DMS 273 treated with DMSO at 0.1 percent for 48 hours (cell line): ENCODE measurements at regions not wholly inside any gene's neighbourhood (a gene's known extent, or its start where the extent isn't known, plus 50 kb on each side); places are given as distances from the start of the nearest gene placed in this dataset.

Source experiments
- DNase-seq: peaks from one replicate; lab custom pipeline; 2025; lab: John Stamatoyannopoulos, UW

- DNase-seq: no peak
Measured at GRCh38 chr15:94683902-94684301, 452.5 kb downstream of the MCTP2 start.

- no peak for DNase-seq
Measured at GRCh38 chr15:94691169-94691568, 459.8 kb downstream of the MCTP2 start.

- DNase-seq: no peak
Measured at GRCh38 chr15:94692710-94693109, 461.3 kb downstream of the MCTP2 start.

- no peak for DNase-seq
Measured at GRCh38 chr15:94700211-94700610, 468.9 kb downstream of the MCTP2 start.

- no peak for DNase-seq
Measured at GRCh38 chr15:94701281-94701985, 470.1 kb downstream of the MCTP2 start.

- DNase-seq: no peak
Measured at GRCh38 chr15:94703596-94703995, 472.2 kb downstream of the MCTP2 start.

- DNase-seq: no peak
Measured at GRCh38 chr15:94704421-94704820, 473.1 kb downstream of the MCTP2 start.

GRCh38 chr15:94704946-94705345 lies 473.6 kb downstream of the MCTP2 start:
- DNase-seq: no peak

GRCh38 chr15:94709319-94709718 lies 478.0 kb downstream of the MCTP2 start:
- DNase-seq: no peak

- DNase-seq: no peak
Measured at GRCh38 chr15:94722024-94722636, 490.8 kb downstream of the MCTP2 start.

- DNase-seq: no peak
Measured at GRCh38 chr15:94723801-94724200, 492.4 kb downstream of the MCTP2 start.

GRCh38 chr15:94731286-94731685 lies 499.9 kb downstream of the MCTP2 start:
- DNase-seq: no peak

- DNase-seq: no peak
Measured at GRCh38 chr15:94734460-94734859, 503.1 kb downstream of the MCTP2 start.

GRCh38 chr15:94736236-94736635 lies 504.9 kb downstream of the MCTP2 start:
- DNase-seq: no peak

GRCh38 chr15:94739639-94740038 lies 508.3 kb downstream of the MCTP2 start:
- no peak for DNase-seq

- DNase-seq: no peak
Measured at GRCh38 chr15:94740469-94740868, 509.1 kb downstream of the MCTP2 start.

GRCh38 chr15:94743668-94744067 lies 512.3 kb downstream of the MCTP2 start:
- no peak for DNase-seq

- no peak for DNase-seq
Measured at GRCh38 chr15:94744080-94744793, 512.9 kb downstream of the MCTP2 start.

GRCh38 chr15:94745371-94745770 lies 514.0 kb downstream of the MCTP2 start:
- DNase-seq: no peak

- no peak for DNase-seq
Measured at GRCh38 chr15:94747510-94747909, 516.1 kb downstream of the MCTP2 start.

- DNase-seq: no peak
Measured at GRCh38 chr15:94749811-94750617, 518.7 kb downstream of the MCTP2 start.

- DNase-seq: no peak
Measured at GRCh38 chr15:94760348-94760747, 529.0 kb downstream of the MCTP2 start.
